Mucosa of gallbladder (tissue), 1 donor: ENCODE measurements at regions not wholly inside any gene's neighbourhood (a gene's known extent, or its start where the extent isn't known, plus 50 kb on each side); places are given as distances from the start of the nearest gene placed in this dataset.
"Not testable (repeated sequence)": the region's sequence is repeated elsewhere in the genome, so short reads cannot be mapped to it uniquely, and the experiment has no call there.

Experiments used
- DNase-seq: peaks from one replicate; pipeline ENCODE4 v3.0.0-alpha.2; 2020; ENCODE audit warnings: low spot score
- donor health status: DM: no; HTN: no; CAD: no.

- no peak for DNase-seq
Measured at GRCh38 chr16:26985100-26986065, 81.3 kb upstream of the C16orf82 start.

GRCh38 chr16:26987597-26988010 lies 79.1 kb upstream of the C16orf82 start:
- DNase-seq = no peak

GRCh38 chr16:26988186-26988585 lies 78.5 kb upstream of the C16orf82 start:
- DNase-seq = no peak

GRCh38 chr16:26990384-26991120 lies 76.2 kb upstream of the C16orf82 start:
- not testable (repeated sequence) for DNase-seq

GRCh38 chr16:26992666-26993349 lies 73.9 kb upstream of the C16orf82 start:
- no peak for DNase-seq

GRCh38 chr16:26993511-26993910 lies 73.2 kb upstream of the C16orf82 start:
- DNase-seq = no peak

- DNase-seq = no peak
Measured at GRCh38 chr16:26993963-26994362, 72.8 kb upstream of the C16orf82 start.

- no peak for DNase-seq
Measured at GRCh38 chr16:26995522-26995921, 71.2 kb upstream of the C16orf82 start.

- DNase-seq = no peak
Measured at GRCh38 chr16:27005386-27005785, 61.3 kb upstream of the C16orf82 start.
